ENCODE measurements at regions not wholly inside any gene's neighbourhood (a gene's known extent, or its start where the extent isn't known, plus 50 kb on each side); places are given as distances from the start of the nearest gene placed in this dataset.

- Histone ChIP-seq H3K27ac (no peak overlapping the region), H3K9me3 (no peaks in the 10 kb centered on the region), H3K4me3 (no peak overlapping the region), H3K36me3 (no peaks in the 10 kb centered on the region), H3K4me1 (peaks cover 0 to 4% (median 0%) of the 10 kb centered on the region in 4 donors), H3K27me3 (no peaks in the 10 kb centered on the region)
- intact Hi-C loops (cut with DNase I; ENCODE audit: low total_unique reads) = no loop called here
- TF ChIP-seq EP300 (IDR thresholded peaks at IDR 0.05) (no peak), POLR2AphosphoS5 (IDR thresholded peaks at IDR 0.05) (no peak), POLR2A (IDR thresholded peaks at IDR 0.05) (no peak)
- TF ChIP-seq, protein P1, sequence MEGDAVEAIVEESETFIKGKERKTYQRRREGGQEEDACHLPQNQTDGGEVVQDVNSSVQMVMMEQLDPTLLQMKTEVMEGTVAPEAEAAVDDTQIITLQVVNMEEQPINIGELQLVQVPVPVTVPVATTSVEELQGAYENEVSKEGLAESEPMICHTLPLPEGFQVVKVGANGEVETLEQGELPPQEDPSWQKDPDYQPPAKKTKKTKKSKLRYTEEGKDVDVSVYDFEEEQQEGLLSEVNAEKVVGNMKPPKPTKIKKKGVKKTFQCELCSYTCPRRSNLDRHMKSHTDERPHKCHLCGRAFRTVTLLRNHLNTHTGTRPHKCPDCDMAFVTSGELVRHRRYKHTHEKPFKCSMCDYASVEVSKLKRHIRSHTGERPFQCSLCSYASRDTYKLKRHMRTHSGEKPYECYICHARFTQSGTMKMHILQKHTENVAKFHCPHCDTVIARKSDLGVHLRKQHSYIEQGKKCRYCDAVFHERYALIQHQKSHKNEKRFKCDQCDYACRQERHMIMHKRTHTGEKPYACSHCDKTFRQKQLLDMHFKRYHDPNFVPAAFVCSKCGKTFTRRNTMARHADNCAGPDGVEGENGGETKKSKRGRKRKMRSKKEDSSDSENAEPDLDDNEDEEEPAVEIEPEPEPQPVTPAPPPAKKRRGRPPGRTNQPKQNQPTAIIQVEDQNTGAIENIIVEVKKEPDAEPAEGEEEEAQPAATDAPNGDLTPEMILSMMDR (IDR thresholded peaks at IDR 0.05) = no peak
- DNase-seq = no peak
- 45 to 87% (median 71%) methylated on average over 5 of the region's 5 CpGs for WGBS, 5 donors
These were observed 244.4 kb downstream of the DLEU7 start for GRCh38 chr13:50599046-50599445.

- 36 to 72% (median 63%) methylated on average over 2 of the region's 2 CpGs for WGBS, 5 donors
- DNase-seq = no peak
- TF ChIP-seq POLR2A (IDR thresholded peaks at IDR 0.05) = no peak
- TF ChIP-seq, protein P1 (IDR thresholded peaks at IDR 0.05) = no peak
- TF ChIP-seq POLR2AphosphoS5 (IDR thresholded peaks at IDR 0.05) = no peak
- TF ChIP-seq EP300 (IDR thresholded peaks at IDR 0.05) = no peak
These were observed 243.6 kb downstream of the DLEU7 start for GRCh38 chr13:50599927-50600326.

GRCh38 chr13:50608370-50608769 is 235.1 kb downstream of the DLEU7 start:
- H3K36me3 ChIP-seq = no peaks in the 10 kb centered on the region
- WGBS, 5 donors = 73 to 85% (median 81%) methylated on average over 7 of the region's 7 CpGs
- intact Hi-C loops (cut with DNase I; ENCODE audit: low total_unique reads) = no loop called here
- H3K9me3 ChIP-seq = no peaks in the 10 kb centered on the region
- H3K27ac ChIP-seq = no peak overlapping the region
- H3K27me3 ChIP-seq = no peaks in the 10 kb centered on the region
- DNase-seq = no peak
- H3K4me1 ChIP-seq = no peaks in the 10 kb centered on the region
- H3K4me3 ChIP-seq = no peak overlapping the region
- no peak for TF ChIP-seq EP300 (IDR thresholded peaks at IDR 0.05)
- TF ChIP-seq, protein P1 (IDR thresholded peaks at IDR 0.05) = no peak
- no peak for TF ChIP-seq POLR2A (IDR thresholded peaks at IDR 0.05)
- TF ChIP-seq POLR2AphosphoS5 (IDR thresholded peaks at IDR 0.05) = no peak

More at GRCh38 chr13:50599927-50600326, 243.6 kb downstream of the DLEU7 start:
- no peak overlapping the region for H3K4me3 ChIP-seq
- no peaks in the 10 kb centered on the region for H3K4me1 ChIP-seq
- H3K9me3 ChIP-seq = no peaks in the 10 kb centered on the region
- intact Hi-C loops (cut with DNase I; ENCODE audit: low total_unique reads) = no loop called here
- no peaks in the 10 kb centered on the region for H3K27me3 ChIP-seq
- no peaks in the 10 kb centered on the region for H3K36me3 ChIP-seq
- no peak overlapping the region for H3K27ac ChIP-seq

GRCh38 chr13:50609011-50609410 is 234.5 kb downstream of the DLEU7 start:
- no peaks in the 10 kb centered on the region for H3K36me3 ChIP-seq
- no peak overlapping the region for H3K4me3 ChIP-seq
- H3K27ac ChIP-seq = no peak overlapping the region
- intact Hi-C loops (cut with DNase I; ENCODE audit: low total_unique reads) = no loop called here
- H3K27me3 ChIP-seq = no peaks in the 10 kb centered on the region
- 76 to 89% (median 84%) methylated on average over 3 of the region's 3 CpGs for WGBS, 5 donors
- TF ChIP-seq EP300 (IDR thresholded peaks at IDR 0.05) (no peak), POLR2AphosphoS5 (IDR thresholded peaks at IDR 0.05) (no peak), POLR2A (IDR thresholded peaks at IDR 0.05) (no peak)
- TF ChIP-seq, protein P1 (IDR thresholded peaks at IDR 0.05) = no peak
- no peaks in the 10 kb centered on the region for H3K4me1 ChIP-seq
- no peak for DNase-seq
- no peaks in the 10 kb centered on the region for H3K9me3 ChIP-seq
